ENCODE measurements at regions not wholly inside any gene's neighbourhood (a gene's known extent, or its start where the extent isn't known, plus 50 kb on each side); places are given as distances from the start of the nearest gene placed in this dataset.

- no peak overlapping the region for H3K4me3 ChIP-seq (replicated peaks; ENCODE audit: low read depth, low read length)
- TF ChIP-seq, protein P1, sequence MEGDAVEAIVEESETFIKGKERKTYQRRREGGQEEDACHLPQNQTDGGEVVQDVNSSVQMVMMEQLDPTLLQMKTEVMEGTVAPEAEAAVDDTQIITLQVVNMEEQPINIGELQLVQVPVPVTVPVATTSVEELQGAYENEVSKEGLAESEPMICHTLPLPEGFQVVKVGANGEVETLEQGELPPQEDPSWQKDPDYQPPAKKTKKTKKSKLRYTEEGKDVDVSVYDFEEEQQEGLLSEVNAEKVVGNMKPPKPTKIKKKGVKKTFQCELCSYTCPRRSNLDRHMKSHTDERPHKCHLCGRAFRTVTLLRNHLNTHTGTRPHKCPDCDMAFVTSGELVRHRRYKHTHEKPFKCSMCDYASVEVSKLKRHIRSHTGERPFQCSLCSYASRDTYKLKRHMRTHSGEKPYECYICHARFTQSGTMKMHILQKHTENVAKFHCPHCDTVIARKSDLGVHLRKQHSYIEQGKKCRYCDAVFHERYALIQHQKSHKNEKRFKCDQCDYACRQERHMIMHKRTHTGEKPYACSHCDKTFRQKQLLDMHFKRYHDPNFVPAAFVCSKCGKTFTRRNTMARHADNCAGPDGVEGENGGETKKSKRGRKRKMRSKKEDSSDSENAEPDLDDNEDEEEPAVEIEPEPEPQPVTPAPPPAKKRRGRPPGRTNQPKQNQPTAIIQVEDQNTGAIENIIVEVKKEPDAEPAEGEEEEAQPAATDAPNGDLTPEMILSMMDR (IDR thresholded peaks at IDR 0.05; ENCODE audit: low read length, missing control alignments): no peak
- DNase-seq (ENCODE audit: low read depth): no peak
Measured at GRCh38 chr7:45347804-45348203, 190.2 kb downstream of the RAMP3 start.

DNA sequence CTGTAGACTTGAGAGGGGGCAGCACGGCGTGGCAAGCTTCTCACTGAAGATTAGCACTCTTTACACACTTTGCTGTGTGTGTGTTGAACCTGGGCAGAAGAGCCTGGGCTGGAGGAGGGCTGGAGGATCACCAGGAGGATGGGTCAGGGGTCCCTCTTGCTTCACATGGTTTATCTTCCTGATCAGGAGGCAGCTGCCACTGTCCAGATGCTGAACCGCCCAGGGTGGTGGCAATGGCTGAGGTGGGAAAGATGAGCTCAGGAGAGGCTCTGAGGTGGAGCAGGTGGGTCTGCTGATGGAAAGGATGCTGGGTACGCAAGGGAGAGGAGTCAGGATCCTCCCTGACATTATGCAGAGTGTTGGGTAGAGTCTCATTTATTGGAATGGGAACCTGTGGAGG is 191.5 kb downstream of the RAMP3 start:
- TF ChIP-seq, protein P1 (IDR thresholded peaks at IDR 0.05; ENCODE audit: low read length, missing control alignments): no peak
- no peak for DNase-seq (ENCODE audit: low read depth)
- H3K4me3 ChIP-seq (replicated peaks; ENCODE audit: low read depth, low read length): no peak overlapping the region

DNA sequence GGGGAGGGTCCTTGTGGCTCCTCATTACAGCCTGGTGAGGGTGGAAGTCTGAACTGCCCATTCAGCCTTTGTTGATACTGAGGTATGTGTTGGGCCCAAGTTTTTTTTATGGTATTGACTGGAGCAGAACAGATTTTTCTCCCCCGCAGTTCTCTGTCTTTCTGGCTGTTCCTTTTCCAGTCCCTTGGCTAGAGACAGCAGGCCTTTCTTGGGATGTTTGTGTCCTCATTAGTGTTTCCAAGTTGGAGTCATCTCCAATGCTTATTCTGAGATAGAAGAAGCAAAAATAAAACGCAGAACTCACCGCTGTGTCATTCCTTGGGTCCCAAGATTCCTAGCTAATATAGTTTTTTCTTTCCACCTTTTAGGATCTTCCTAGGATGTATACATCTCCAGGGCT is 193.3 kb downstream of the RAMP3 start:
- H3K4me3 ChIP-seq (replicated peaks; ENCODE audit: low read depth, low read length): no peak overlapping the region
- TF ChIP-seq, protein P1 (IDR thresholded peaks at IDR 0.05; ENCODE audit: low read length, missing control alignments): no peak
- no peak for DNase-seq (ENCODE audit: low read depth)

- TF ChIP-seq, protein P1 (IDR thresholded peaks at IDR 0.05; ENCODE audit: low read length, missing control alignments): no peak
- DNase-seq (ENCODE audit: low read depth): no peak
- no peak overlapping the region for H3K4me3 ChIP-seq (replicated peaks; ENCODE audit: low read depth, low read length)
Measured at GRCh38 chr7:45358287-45358686, 200.7 kb downstream of the RAMP3 start.

DNA sequence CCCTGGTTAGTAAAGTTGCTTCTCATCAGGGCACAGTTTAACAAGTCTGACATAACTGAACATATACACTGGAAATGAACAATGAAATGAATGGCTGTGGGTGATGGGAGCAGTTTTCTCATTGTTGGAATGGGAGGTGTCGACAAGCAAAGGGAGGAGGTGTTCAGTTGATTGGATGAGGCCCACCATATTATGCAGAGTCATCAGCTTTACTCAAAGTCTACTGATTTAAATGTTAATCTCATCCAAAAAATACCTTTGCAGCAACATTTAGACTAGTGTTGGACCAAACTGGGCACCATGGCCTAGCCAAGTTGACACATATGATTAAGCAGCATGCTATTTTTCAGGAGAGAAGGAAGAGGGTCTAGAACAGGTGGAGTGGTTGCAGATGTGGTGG is 201.7 kb downstream of the RAMP3 start:
- TF ChIP-seq, protein P1 (IDR thresholded peaks at IDR 0.05; ENCODE audit: low read length, missing control alignments): no peak
- no peak overlapping the region for H3K4me3 ChIP-seq (replicated peaks; ENCODE audit: low read depth, low read length)
- no peak for DNase-seq (ENCODE audit: low read depth)

DNA sequence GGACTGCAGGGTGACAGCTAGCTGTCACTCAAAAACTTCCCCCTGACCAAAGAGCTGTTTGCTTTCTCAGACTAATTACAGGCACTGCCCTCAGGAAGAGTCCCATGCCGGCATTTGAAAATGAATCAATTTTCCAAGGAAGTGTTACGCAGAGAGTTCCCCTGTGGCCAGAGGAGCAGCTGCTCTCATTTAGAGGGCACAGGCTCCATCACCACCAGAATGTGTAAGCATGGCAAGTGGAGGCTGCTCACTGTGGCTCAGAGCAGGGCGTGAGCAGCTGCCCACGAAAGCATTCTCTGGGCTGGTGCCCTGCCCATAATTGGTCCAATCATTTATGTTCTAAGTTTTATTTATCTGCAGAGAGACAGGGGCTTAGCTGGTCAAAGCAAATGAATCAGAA is 202.2 kb downstream of the RAMP3 start:
- TF ChIP-seq, protein P1 (IDR thresholded peaks at IDR 0.05; ENCODE audit: low read length, missing control alignments): no peak
- no peak overlapping the region for H3K4me3 ChIP-seq (replicated peaks; ENCODE audit: low read depth, low read length)
- no peak for DNase-seq (ENCODE audit: low read depth)

- TF ChIP-seq, protein P1 (IDR thresholded peaks at IDR 0.05; ENCODE audit: low read length, missing control alignments): no peak
- no peak for DNase-seq (ENCODE audit: low read depth)
- no peak overlapping the region for H3K4me3 ChIP-seq (replicated peaks; ENCODE audit: low read depth, low read length)
Measured at GRCh38 chr7:45363669-45364068, 206.1 kb downstream of the RAMP3 start.
